Endothelial cell of umbilical vein (primary cell): ENCODE measurements at regions not wholly inside any gene's neighbourhood (a gene's known extent, or its start where the extent isn't known, plus 50 kb on each side); places are given as distances from the start of the nearest gene placed in this dataset.

Source experiments
- EZH2 ChIP-seq: IDR thresholded peaks from 2 replicates; pipeline ENCODE4 v1.6.1; 2012; ENCODE audit warnings: borderline replicate concordance, low read depth, mild to moderate bottlenecking, moderate library complexity, low read length, inconsistent platforms; ENCODE audit not compliant: severe bottlenecking
- FOS ChIP-seq: IDR thresholded peaks from 2 replicates; pipeline ENCODE4 v1.6.1; 2011; ENCODE audit warnings: mild to moderate bottlenecking, low read length, moderate library complexity, borderline replicate concordance; ENCODE audit not compliant: insufficient read depth
- GATA2 ChIP-seq: IDR thresholded peaks from 2 replicates; pipeline ENCODE4 v1.7.0; 2011; ENCODE audit warnings: low read depth, mild to moderate bottlenecking, moderate library complexity, mixed read lengths, low read length; ENCODE audit not compliant: insufficient read length, insufficient read depth
- JUN ChIP-seq: IDR thresholded peaks from 2 replicates; pipeline ENCODE4 v1.6.1; 2011; ENCODE audit warnings: borderline replicate concordance, low read depth; ENCODE audit not compliant: insufficient read length, insufficient read depth
- MAX ChIP-seq: IDR thresholded peaks from 2 replicates; pipeline ENCODE4 v1.6.1; 2011; ENCODE audit not compliant: insufficient read depth, insufficient read length
- MYC ChIP-seq: IDR thresholded peaks from one replicate; pipeline ENCODE4 v1.6.1; 2011; ENCODE audit warnings: mild to moderate bottlenecking, low read depth, low read length
- POLR2A ChIP-seq: IDR thresholded peaks from 2 replicates; pipeline ENCODE4 v1.6.1; 2012; ENCODE audit warnings: low read depth, mild to moderate bottlenecking, control low read depth, low read length
- POLR2AphosphoS5 ChIP-seq: IDR thresholded peaks from 2 replicates; pipeline ENCODE4 v1.6.1; 2012; ENCODE audit warnings: low read depth, mild to moderate bottlenecking, control low read depth, low read length, moderate library complexity; ENCODE audit not compliant: insufficient read depth
- TF ChIP-seq, protein P1 (sequence below), 2 donors: IDR thresholded peaks; 1 replicate in 1 of 2; 2 replicates in 1 of 2; pipeline ENCODE4 v1.5.1; 2011; ENCODE audit warnings: low read length in 2 of 2, mild to moderate bottlenecking in 2 of 2, moderate library complexity in 2 of 2, control low read depth in 1 of 2, inconsistent platforms in 1 of 2, low read depth in 1 of 2; ENCODE audit not compliant: insufficient read depth in 1 of 2; ENCODE audit errors: extremely low read depth in 1 of 2

DNA sequence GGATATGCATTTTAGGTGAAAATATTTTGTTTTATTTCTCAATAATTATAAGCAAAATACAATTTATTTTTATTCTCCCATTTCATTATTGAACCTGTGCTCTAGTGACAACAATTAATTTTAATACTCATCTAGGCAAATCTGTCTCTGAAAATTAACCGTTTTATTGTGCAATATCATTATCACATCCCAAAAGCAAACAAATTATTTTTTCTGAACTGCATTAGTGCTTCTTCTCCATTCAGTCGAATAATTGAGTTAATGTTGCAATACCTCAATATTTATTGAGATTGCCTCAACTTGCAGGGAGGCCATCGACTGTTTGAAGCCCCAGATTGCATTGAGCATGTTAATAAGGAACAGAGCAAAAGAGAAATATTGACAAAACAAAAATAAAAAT, 303.2 kb upstream of the LRFN5 start:
- TF ChIP-seq, protein P1, sequence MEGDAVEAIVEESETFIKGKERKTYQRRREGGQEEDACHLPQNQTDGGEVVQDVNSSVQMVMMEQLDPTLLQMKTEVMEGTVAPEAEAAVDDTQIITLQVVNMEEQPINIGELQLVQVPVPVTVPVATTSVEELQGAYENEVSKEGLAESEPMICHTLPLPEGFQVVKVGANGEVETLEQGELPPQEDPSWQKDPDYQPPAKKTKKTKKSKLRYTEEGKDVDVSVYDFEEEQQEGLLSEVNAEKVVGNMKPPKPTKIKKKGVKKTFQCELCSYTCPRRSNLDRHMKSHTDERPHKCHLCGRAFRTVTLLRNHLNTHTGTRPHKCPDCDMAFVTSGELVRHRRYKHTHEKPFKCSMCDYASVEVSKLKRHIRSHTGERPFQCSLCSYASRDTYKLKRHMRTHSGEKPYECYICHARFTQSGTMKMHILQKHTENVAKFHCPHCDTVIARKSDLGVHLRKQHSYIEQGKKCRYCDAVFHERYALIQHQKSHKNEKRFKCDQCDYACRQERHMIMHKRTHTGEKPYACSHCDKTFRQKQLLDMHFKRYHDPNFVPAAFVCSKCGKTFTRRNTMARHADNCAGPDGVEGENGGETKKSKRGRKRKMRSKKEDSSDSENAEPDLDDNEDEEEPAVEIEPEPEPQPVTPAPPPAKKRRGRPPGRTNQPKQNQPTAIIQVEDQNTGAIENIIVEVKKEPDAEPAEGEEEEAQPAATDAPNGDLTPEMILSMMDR (IDR thresholded peaks at IDR 0.05; ENCODE audit: extremely low read depth in 1 of 2, insufficient read depth in 1 of 2, low read depth in 1 of 2, low read length in 2 of 2) = no peak
- no peak for TF ChIP-seq POLR2A
- TF ChIP-seq POLR2AphosphoS5 = no peak
- TF ChIP-seq MYC = no peak
- no peak for TF ChIP-seq EZH2
- TF ChIP-seq MAX = no peak
- no peak for TF ChIP-seq FOS
- no peak for TF ChIP-seq GATA2
- TF ChIP-seq JUN = no peak
